DMS79 treated with DMSO at 0.1 percent for 48 hours (cell line): ENCODE measurements at regions not wholly inside any gene's neighbourhood (a gene's known extent, or its start where the extent isn't known, plus 50 kb on each side); places are given as distances from the start of the nearest gene placed in this dataset.

Experiments used
- DNase-seq: peaks from one replicate; lab custom pipeline; 2025; lab: John Stamatoyannopoulos, UW

DNA sequence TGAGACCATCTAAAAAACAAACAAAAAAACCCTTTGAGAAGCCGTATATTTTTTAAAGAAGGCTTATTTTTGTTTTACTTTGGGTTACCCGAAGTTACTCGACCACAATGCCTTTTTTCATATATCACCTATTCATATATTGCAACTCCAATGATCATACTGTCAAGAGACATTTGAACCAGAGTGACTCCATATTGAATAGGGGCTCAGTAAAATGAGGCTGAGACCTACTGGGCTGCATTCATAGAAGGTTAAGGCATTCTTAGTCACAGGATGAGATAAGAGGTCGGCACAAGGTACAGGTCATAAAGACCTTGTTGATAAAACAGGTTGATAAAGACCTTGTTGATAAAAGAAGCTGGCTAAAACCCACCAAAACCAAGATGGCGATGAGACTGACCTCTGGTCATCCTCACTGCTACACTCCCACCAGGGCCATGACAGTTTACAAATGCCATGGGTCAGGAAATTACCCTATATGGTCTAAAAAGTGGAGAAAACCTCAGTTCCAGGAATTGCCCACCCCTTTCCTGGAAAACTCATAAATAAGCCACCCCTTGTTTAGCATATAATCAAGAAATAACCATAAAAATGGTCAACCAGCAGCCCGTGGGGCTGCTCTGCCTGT lies 50.0 kb upstream of the PKP2 start:
- DNase-seq: no peak
